ENCODE measurements at regions not wholly inside any gene's neighbourhood (a gene's known extent, or its start where the extent isn't known, plus 50 kb on each side); places are given as distances from the start of the nearest gene placed in this dataset.

DNA sequence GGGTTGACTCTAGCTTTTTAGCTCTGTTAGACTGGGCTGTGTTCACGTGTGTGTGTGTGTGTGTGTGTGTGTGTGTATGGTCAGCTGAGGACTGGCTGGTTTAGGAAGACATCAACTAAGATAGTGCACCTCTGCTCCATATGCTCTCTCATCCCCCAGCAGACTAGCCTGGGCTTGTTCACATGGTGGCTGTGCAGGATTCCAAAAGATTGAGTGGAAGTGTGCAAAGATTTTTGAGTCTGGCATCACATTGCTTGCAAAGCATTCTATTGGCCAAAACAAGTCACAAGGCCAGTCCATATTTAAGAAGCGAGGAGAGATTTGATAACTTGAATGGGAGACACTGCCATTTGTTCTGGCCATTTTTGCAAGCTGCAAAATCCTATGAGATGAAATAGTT lies 79.7 kb upstream of the C11orf87 start:
- no peak for TF ChIP-seq CTCF (IDR thresholded peaks at IDR 0.05)
- no peak for TF ChIP-seq TAF1 (IDR thresholded peaks at IDR 0.05; ENCODE audit: borderline replicate concordance, low read depth, low read length)
- TF ChIP-seq, protein P1, sequence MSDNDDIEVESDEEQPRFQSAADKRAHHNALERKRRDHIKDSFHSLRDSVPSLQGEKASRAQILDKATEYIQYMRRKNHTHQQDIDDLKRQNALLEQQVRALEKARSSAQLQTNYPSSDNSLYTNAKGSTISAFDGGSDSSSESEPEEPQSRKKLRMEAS (IDR thresholded peaks at IDR 0.05; ENCODE audit: low read depth): no peak
- no peak for TF ChIP-seq GABPA (IDR thresholded peaks at IDR 0.05; ENCODE audit: low read depth)
- no peak for TF ChIP-seq NRF1 (IDR thresholded peaks at IDR 0.05; ENCODE audit: low read depth, low read length)
- TF ChIP-seq RCOR1 (IDR thresholded peaks at IDR 0.05; ENCODE audit: low read length): no peak
- no peak for TF ChIP-seq FOXM1 (IDR thresholded peaks at IDR 0.05; ENCODE audit: low read depth)
- no peak for TF ChIP-seq EP300 (IDR thresholded peaks at IDR 0.05; ENCODE audit: borderline replicate concordance in 1 of 2, low read depth in 1 of 2, low read length in 1 of 2)
- TF ChIP-seq RAD21 (IDR thresholded peaks at IDR 0.05; ENCODE audit: low read length): no peak

All from SK-N-SH (cell line).